SKM-1 treated with dmso at 0.1 percent for 144 hours (cell line): ENCODE measurements at regions not wholly inside any gene's neighbourhood (a gene's known extent, or its start where the extent isn't known, plus 50 kb on each side); places are given as distances from the start of the nearest gene placed in this dataset.
"Not testable (repeated sequence)": the region's sequence is repeated elsewhere in the genome, so short reads cannot be mapped to it uniquely, and the experiment has no call there.

Experiments used
- DNase-seq: peaks from one replicate; lab custom pipeline; 2025; ENCODE audit not compliant: unreplicated experiment; lab: John Stamatoyannopoulos, UW

DNA sequence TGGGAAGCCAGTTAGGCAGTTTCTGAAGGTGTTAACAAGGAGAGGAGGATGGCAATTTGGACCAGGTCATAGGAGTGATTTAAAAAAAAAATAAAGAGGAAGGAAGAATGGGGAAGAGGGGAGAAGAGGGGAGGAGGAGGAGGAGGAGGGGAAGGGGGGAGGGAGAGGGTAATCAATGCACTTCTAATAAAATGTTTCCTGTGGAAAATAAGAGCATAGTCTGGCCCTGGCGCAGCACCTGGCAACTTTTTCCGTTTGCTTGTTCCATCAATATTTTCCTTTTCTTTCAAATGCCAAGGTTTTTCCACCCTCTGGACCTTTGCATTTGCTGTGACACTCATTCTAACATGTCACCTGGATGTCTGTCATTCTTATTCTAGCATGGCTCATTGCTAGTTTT lies 308.2 kb downstream of the PPP1R3A start:
- DNase-seq = no peak

DNA sequence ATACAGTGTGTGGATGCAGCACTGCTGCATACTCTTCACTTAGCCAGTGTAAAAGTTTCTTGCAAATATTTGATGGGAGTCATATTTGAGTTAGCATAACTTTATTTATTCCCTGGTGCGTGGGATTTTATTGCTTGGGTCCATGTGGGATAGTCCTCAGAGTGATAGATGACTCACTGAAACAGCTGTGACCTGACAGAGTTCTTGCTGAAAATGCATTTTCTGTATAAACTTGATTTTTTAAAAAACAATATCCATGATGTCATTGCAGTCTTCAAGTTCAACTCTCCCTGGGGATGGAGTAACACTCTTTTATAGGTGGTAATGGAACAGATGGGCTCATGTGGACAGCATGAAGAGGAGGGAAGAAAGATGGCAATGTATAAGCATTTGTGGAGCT lies 310.0 kb downstream of the PPP1R3A start:
- no peak for DNase-seq

DNA sequence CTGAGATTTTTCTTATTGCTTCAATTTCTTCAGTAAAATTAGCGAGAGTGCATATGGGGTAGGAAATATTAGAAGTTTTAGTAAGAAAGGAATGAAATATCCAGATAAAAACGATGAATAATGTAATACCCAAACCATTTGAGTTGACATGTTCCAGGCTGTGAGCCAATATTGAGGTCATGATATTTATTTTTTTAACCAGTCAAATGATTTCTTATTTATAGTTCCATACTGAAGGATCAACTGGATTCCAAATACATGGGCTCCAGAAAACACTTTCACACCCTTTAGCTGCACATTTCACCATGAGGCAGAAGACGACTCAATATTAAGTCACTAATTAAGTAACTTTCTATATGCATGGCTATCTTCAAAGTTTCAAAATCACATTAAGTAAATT lies 312.5 kb downstream of the PPP1R3A start:
- no peak for DNase-seq

DNA sequence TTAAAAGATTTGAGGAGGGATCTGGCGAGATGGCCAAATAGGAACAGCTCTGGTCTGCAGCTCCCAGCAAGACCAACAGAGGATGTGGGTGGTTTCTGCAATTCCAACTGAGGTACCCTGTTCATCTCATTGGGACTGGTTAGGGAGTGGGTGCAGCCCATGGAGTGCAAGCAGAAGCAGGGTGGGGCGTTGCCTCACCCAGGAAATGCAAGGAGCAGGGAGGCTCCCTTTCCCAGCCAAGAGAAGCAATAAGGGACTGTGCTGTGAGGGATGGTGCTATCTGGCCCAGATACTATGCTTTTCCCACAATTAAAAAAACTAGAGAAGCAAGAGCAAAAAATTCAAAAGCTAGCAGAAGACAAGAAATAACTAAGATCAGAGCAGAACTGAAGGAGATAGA lies 318.4 kb downstream of the PPP1R3A start:
- DNase-seq = not testable (repeated sequence)

DNA sequence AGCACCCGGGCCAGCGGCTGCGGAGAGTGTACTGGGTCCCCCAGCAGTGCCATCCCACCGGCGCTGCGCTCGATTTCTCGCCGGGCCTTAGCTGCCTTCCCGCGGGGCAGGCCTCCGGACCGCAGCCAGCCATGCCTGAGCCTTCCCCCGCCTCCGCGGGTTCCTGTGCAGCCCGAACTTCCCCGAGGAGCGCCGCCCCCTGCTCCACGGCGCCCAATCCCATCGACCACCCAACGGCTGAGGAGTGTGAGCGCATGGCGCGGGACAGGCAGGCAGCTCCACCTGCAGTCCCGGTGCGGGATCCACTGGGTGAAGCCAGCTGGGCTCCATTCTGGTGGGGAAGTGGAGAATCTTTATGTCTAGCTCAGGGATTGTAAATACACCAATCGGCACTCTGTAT lies 325.4 kb downstream of the PPP1R3A start:
- not testable (repeated sequence) for DNase-seq

DNA sequence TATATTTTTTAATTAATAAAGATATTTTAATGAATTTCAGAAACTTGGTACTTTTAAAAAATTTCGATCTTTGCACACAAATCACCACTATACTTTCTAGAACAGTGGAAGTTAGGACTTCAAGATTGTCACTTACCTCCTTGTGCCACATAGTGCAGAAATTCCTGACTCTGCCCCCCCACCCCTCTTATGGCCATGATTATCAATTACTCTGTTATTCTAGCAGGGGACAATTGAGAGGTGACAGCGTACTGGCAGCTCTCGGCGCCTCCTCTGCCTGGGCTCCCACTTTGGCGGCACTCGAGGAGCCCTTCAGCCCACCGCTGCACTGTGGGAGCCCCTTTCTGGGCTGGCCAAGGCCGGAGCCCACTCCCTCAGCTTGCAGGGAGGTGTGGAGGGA lies 325.9 kb downstream of the PPP1R3A start:
- not testable (repeated sequence) for DNase-seq

DNA sequence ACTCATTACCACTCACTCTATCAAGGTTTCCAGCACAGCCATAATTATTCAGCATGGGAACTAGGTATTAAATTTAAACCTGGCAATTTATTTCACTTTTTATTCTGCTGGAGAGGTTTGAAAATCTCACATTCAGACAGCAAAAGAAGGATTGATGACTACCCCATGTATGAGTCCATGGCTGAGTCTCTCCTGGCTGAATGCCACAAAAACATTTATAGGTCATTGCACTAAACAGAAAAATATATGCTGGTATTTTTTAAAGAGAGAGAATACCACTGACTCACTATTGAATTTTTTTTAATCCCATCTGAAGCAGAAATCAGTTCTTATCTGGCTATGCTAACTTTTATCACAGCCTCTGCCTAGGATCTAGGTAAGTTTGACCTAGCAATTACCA lies 336.3 kb downstream of the PPP1R3A start:
- no peak for DNase-seq

DNA sequence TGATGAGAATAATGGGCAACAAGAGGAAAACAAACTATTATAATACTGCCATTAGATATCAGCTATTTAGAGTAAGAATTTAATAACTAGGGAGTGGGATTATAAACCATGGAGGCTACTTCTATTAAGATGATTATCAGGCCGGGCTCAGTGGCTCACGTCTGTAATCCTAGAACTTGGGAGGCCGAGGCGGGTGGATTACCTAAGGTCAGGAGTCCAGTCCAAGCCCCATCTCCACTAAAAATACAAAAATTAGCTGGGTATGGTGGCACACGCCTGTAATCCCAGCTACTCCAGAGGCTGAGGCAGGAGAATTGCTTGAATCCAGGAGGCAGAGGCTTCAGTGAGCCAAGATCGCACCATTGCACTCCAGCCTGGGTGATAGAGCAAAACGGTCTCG lies 355.6 kb downstream of the PPP1R3A start:
- DNase-seq = not testable (repeated sequence)

DNA sequence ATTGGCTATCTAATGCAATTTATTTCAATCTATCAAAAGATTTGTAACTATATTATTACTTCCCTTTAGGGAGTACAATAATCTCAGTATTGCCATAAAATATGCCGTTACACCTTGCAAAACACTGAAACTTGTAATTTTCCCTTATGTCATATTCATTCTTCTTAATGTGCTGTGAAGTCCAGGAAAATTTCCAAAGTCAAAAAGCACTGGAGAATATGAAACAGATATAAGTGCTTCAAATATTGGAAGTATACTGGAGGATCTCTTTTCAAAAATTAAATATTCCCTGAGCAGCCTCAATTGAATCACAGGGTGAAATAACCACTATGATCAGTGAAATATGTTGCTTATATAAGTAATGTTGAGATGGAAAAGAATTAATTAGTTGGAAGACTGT lies 356.0 kb downstream of the PPP1R3A start:
- no peak for DNase-seq

DNA sequence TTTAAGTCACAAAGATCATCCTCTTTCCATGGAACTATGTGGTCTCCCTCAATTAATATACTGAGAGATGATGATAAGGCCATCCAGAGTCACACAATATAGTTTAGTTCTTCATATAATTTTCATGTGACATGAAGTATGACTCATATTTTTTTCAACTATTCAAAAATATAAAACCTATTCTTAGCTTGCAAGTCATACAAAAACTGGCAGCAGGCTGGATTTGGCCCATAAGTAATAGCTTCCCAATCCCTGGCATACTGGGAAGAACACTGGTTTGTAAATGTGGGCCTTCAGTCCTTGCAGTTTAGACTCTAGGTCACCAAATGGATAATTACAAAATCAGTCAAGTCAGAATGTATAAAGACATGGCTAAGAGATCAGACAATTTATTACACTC lies 356.6 kb downstream of the PPP1R3A start:
- no peak for DNase-seq

DNA sequence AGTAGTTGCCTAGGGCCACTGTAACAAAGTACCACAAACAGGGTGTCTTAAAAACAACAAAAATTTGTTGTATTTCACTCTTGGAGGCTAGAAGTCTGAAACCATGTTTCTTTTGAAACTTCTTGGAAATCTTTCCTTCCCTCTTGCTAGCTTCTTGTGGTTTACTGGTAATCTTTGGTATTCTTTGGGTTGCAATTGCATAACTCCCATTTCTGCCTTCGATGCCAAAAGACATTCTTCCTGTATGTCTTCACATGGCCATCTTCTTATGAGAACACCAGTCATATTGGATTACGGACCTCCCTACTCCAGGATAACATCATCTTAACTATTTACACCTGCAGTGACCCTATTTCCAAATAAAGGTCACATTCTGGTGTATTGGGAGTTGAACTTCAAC lies 357.4 kb downstream of the PPP1R3A start:
- peak; percentile 63 for DNase-seq

DNA sequence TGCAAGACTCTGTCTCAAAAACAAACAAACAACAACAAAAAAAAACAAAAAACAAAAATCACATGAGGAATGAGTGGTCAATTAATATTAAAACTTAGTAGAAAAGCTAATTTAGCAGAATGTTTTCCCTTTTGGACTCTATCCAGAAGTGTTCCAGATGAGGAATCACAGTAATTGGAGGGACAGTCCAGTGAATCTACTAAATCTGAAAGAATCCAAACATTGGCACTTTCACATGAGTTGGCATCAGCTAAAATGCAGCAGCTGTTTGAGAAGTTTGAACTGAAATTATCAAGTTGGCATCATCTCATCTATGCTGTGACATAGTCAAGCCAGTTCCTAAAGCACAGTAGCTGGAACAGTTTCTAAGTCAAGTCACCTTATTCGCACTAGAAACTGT lies 367.8 kb downstream of the PPP1R3A start:
- no peak for DNase-seq

DNA sequence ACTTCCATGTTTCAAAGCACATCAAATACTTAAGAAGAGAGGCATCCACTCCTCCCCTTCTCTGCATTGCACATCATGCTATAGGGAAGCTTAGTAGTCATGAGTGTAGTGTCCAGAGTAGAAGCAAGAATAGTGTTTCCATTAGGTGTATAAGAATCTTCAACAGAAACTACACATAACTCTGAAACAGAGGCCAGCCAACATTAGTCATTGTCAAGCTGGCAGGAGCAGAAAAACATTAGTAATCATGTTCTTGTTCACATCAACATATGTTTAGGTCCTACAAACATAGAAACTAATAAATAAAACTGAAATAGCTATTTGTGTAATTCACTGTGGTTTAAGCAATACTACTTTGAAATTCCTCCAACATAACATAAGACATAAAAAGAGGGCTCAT lies 370.2 kb downstream of the PPP1R3A start:
- DNase-seq = no peak

DNA sequence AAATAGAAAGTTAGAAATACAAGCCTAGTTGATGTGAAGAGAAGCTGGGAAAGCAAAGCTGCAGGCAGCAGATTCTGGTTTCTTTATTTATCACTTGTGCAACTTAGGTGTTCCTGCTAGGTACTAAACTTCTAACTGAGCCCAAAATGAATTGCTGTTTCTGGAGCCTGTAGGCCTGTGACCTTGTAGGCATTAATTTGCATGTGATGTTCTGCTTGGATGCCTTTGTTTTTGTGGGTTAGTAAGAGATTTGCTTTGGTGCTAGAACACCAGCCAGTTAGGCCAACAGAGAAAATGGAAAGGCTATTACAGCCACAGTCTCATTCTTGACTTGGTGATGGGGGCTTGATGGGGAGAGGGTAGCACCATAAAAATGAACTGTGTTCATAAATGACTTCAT lies 370.7 kb downstream of the PPP1R3A start:
- DNase-seq = no peak

DNA sequence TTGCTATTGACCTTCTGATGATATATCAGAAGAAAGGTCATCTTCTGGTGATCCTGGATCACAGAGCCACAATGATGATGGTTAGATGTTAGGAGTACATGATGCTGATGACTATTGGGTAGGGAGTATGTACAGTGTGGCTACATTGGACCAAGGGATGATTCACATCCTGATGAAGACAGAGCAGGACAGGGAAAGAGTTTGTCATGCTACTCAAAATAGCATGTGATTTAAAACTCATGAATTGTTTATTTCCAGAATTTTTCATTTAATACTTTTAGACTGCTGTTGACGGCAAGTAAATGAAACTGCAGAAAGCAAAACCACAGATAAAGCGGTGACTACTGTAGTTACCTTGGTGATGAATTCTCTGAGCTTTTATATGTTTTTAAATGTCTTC lies 397.3 kb downstream of the PPP1R3A start:
- no peak for DNase-seq

DNA sequence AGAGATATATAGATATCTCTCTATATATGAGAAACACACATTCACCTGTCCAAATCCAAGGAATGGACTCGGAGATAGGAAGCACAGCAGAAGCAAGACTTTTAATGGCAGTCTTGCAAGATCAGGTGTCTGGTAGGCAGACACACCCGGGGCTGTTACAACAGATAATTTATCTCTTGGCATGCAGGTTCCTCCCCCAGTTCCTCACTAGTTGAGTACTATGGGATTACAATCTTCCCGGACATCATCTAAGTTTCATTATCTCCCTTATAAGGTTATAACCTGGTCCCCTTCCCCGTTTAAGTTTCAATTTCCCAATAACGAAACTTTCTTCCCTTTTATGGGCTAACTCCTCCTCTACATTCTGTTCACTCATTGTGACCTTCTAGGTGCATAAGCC lies 399.3 kb downstream of the PPP1R3A start:
- no peak for DNase-seq

DNA sequence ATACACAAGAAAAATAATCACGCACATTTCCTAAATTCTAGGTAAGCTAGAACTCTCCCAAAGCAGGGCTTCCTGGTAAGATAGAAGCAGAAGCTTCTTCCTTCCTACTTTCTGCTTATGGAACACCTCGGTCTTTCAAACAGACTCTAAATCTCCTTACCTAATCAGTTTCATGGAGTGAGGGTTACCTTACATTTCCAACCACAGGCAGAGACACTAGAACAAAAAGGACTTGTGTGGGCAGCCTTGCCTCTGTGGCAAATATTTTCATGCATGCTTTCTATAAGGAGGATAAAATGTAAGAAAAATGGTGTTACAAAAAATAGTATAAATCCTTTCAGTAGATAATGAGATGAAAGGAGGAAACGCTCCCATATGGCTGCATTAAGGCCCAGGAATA lies 386.3 kb upstream of the SMIM30 start:
- DNase-seq = no peak

DNA sequence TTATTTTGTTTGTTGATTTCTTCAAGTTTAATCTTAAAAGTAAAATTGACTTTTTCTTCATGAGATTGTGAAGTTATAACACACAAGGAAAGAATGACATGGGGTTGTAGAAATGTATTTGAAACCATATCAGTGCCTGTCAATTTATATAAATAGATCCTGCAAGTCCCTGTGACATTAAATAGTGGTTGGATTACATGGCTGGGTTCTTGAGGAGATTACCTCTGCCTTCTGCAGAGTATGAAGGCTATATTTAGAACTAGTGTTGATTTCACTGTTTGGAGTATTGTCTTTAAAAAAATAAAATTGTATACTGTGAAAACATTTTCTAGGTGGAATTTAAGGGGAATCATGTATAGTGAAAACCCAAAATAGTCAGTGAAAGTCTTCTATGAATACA lies 385.8 kb upstream of the SMIM30 start:
- DNase-seq = no peak

DNA sequence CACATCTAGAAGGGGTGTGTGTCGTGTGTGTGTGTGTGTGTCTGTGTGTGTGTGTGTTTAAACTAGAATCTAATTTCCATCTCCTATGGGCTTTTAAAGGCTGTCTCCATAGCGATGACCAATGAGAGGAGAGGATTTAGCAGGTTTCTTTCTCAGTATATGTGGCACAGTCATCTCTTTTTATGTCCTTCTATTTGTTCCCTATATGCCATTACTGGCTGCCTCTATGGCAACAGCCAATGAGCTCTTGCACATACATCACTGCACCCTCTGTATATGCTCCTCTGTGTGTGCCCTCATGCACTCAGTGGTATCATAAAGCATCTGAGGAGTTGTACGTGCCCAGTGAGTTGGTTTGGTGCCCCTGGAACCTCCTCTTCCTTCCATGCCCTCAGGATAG lies 378.2 kb upstream of the SMIM30 start:
- DNase-seq = not testable (repeated sequence)

DNA sequence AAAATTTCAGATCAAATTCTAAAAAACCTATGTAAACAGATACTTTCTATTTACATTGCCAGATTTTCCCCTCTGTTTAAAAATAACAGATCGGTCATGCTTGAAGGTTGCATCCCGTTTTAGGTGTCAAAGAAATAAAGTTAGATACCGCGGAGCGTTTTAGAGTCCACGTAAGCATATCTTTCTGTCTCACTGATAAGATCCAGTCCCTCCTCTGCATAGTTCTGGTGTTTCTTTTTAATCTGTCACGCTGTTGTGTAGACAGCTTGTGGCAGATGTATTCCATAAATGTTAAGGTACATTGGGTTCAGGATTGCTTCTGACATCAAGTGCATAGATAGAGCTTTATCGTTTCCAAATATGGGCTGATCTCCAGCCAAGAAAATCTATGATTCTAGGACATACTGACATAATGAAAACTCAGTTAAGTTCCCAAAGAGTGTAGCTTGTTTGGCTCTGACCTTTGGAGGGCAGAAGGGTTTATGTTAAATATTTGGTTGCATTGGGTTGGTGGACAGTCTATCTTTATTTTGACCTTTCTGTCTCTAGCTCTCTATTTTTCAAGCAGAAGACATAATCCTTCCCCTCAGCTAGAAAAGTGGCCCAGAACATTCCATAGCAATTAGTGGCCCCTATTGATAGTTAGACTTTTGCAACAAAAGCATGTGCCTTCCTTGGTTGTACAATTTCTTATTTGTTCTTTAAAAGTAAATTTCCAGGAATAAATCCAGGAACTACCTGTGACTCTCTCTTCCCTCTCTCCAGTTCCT lies 376.6 kb upstream of the SMIM30 start:
- DNase-seq = not testable (repeated sequence)

DNA sequence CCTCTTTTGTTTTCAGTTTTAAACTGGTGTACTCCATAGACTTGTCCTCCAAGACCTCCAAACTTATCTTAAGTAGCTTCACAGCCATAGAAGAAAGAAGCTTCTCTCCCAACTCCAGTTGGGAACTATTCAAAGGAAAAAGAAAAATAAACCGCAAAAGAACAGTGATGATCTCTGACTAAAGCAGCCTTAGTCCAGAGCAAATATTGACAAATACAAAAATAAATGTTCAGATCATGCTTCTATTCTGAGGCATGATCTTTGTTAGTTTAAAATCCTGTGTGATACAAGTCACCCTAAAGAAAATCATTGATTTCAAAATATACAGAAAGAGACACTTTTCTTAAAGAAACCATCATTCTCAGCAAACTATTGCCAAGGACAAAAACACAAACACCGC lies 373.0 kb upstream of the SMIM30 start:
- no peak for DNase-seq

DNA sequence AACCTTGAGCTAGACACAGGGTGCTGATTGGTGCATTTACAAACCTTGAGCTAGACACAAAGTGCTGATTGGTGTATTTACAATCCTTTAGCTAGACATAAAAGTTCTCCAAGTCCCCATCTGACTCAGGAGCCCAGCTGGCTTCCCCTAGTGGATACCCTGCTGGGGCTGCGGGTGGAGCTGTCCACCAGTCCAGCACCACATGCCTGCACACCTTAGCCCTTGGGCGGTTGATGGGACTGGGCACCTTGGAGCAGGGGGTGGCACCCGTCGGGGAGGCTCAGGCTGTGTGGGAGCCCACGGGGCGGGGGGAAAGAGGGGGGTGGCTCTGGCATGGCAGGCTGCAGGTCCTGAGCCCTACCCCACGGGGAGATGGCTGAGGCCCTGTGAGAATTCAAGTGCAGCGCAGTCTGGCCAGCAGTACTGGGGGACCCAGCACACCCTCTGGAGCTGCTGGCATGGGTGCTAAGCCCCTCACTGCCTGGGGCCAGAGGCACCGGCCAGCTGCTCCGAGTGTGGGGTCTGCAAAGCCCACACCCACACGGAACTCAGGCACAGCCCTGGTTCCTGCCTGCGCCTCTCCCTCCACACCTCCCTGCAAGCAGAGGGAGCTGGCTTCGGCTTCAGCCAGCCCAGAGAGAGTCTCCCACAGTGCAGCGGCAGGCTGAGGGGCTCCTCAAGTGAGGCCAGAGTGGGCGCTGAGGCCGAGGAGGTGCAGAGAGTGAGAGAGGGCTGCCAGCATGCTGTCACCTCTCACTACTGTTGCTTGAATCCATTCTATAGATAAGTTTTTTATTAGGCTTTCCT lies 369.8 kb upstream of the SMIM30 start:
- DNase-seq = no peak

DNA sequence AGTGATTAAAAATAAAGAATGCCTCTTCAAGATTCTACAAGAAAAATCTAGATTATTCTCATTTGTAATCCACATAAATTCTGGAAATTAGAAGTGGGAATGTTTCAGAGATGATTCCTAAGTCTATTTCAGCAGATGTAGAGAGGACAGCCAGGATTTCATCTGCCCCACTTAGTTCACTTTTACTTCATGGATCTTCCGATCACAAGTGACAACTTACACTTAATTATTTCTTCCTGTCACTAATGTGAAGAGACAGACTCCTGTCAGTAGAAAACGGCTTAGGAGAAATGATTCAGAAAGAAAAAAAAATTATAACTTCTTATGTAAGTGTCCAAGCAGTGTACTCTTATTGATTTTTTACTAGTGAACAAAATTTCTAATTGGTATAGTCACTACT lies 368.2 kb upstream of the SMIM30 start:
- no peak for DNase-seq
